Breast epithelium (tissue), 4 donors: ENCODE measurements at regions not wholly inside any gene's neighbourhood (a gene's known extent, or its start where the extent isn't known, plus 50 kb on each side); places are given as distances from the start of the nearest gene placed in this dataset.

Experiments used
- DNase-seq, 2 donors: peaks; one replicate each; pipeline ENCODE4 v3.0.0-alpha.2; 2019; ENCODE audit warnings: low spot score in 2 of 2
- H3K27ac ChIP-seq, 2 donors: fragments of 200-600 bp; sonication (generic) in 1 of 2; one replicate each; pipeline ENCODE4 v1.5.1; 2016 to 2019; ENCODE audit warnings: mild to moderate bottlenecking in 1 of 2
- H3K27me3 ChIP-seq, 2 donors: fragments of 200-600 bp; sonication (generic) in 1 of 2; one replicate each; pipeline versions ENCODE4 v1.5.1 to v1.6.0; 2017 to 2019; ENCODE audit warnings: control low read depth in 1 of 2, mild to moderate bottlenecking in 1 of 2
- H3K36me3 ChIP-seq: fragments of 200-600 bp; one replicate; pipeline ENCODE4 v1.5.1; 2019
- H3K4me1 ChIP-seq, 2 donors: fragments of 200-600 bp; sonication (generic); one replicate each; pipeline ENCODE4 v1.5.1; 2016 to 2019; ENCODE audit warnings: control low read depth in 1 of 2
- H3K4me3 ChIP-seq, 3 donors: fragments of 200-600 bp; sonication (generic); 1 replicate in 2 of 3; 2 replicates in 1 of 3; pipeline ENCODE4 v1.5.1; 2016 to 2019; ENCODE audit warnings: mild to moderate bottlenecking in 3 of 3, moderate library complexity in 2 of 3
- H3K9me3 ChIP-seq, 2 donors: fragments of 200-600 bp; sonication (generic) in 1 of 2; one replicate each; pipeline ENCODE4 v1.5.1; 2016 to 2019; ENCODE audit warnings: control low read depth in 1 of 2
- POLR2A ChIP-seq: fragments of 450-650 bp; IDR thresholded peaks from one replicate; pipeline ENCODE4 v1.6.1; 2016; ENCODE audit warnings: antibody characterized with exemption, mild to moderate bottlenecking, moderate library complexity
- POLR2AphosphoS5 ChIP-seq, 3 donors: sonication (generic); formaldehyde crosslinking; IDR thresholded peaks; one replicate each; pipeline ENCODE4 v1.6.1; 2017; ENCODE audit warnings: antibody characterized with exemption in 3 of 3
- intact Hi-C: fragments of 100-400 bp; cut with DNase I; formaldehyde crosslinking; loops from one replicate; pipeline ENCODE4 v1.15.1; 2023; ENCODE audit warnings: low total_unique reads
- TF ChIP-seq, protein P1 (sequence below), 3 donors: fragments of 450-650 bp; IDR thresholded peaks; one replicate each; pipeline ENCODE4 v1.5.1; 2016 to 2017; ENCODE audit warnings: antibody characterized with exemption in 3 of 3, mild to moderate bottlenecking in 3 of 3, moderate library complexity in 3 of 3

DNA sequence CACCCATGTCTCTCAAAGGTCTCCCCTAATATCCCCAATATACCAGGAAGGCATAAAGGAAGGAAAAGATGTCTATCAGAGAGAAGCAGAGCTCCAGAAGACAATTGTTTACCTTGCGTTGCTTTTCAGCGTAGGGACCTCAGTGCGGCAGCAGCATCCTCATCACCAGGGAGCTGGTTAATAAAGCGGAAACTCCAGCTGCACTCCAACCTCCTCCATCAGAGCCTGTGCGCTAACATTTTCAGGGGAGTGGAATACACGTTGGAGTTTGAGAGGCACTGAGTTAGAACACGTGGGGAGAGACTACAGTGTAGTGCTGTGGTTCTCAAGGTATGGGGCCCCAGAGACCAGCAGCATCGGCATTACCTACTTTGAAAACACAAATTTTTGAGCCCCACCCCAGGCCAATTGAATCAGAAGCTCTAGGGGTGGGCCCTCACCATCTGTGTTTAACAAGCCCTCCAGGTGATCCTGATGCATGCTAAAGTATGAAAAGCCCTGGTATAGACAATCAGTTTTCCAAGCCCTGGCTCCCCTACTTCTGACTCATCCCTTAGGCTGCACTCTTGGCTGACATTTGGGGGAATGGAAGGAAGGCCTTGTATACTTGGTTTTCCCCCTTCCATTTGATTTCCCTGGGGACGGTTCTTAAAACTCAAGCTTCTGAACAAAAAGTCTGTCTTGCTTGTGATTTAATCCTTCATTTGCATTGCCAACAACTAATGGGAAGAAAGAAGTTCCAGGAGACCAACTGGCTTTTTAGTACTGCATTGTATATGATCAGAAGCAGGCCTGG, 419.0 kb upstream of the CCDC196 start:
- intact Hi-C loops = no loop called here
- H3K4me3 ChIP-seq = no peak overlapping the region
- H3K27me3 ChIP-seq = no peaks in the 10 kb centered on the region
- no peaks in the 10 kb centered on the region for H3K4me1 ChIP-seq
- H3K27ac ChIP-seq = no peak overlapping the region
- no peaks in the 10 kb centered on the region for H3K36me3 ChIP-seq
- DNase-seq = no peak
- TF ChIP-seq, protein P1, sequence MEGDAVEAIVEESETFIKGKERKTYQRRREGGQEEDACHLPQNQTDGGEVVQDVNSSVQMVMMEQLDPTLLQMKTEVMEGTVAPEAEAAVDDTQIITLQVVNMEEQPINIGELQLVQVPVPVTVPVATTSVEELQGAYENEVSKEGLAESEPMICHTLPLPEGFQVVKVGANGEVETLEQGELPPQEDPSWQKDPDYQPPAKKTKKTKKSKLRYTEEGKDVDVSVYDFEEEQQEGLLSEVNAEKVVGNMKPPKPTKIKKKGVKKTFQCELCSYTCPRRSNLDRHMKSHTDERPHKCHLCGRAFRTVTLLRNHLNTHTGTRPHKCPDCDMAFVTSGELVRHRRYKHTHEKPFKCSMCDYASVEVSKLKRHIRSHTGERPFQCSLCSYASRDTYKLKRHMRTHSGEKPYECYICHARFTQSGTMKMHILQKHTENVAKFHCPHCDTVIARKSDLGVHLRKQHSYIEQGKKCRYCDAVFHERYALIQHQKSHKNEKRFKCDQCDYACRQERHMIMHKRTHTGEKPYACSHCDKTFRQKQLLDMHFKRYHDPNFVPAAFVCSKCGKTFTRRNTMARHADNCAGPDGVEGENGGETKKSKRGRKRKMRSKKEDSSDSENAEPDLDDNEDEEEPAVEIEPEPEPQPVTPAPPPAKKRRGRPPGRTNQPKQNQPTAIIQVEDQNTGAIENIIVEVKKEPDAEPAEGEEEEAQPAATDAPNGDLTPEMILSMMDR (IDR thresholded peaks at IDR 0.05) = no peak
- no peak for TF ChIP-seq POLR2A
- H3K9me3 ChIP-seq = no peaks in the 10 kb centered on the region

DNA sequence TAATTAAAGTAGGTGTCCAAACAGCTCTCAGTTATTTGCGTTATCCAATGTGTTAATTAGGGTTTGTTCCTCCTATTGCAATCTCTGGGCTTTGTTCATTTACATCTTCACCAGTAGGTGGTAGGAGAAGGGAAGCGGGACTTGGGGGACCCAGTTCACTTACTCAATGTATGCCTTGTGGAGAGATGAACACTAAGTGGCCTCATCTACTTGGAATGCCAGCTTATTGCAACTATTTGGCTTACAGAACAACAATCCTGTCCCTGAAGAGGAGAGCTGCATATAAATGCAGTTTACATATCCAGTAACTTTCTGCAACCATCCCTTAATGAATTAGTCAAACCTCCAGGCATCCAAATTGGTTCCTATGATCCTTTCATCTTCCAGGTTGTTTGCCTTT, 417.1 kb upstream of the CCDC196 start:
- no peaks in the 10 kb centered on the region for H3K27me3 ChIP-seq
- no peaks in the 10 kb centered on the region for H3K4me1 ChIP-seq
- H3K9me3 ChIP-seq = no peaks in the 10 kb centered on the region
- no peaks in the 10 kb centered on the region for H3K36me3 ChIP-seq
- H3K4me3 ChIP-seq = no peak overlapping the region
- no peak for DNase-seq
- intact Hi-C loops = no loop called here
- H3K27ac ChIP-seq = no peak overlapping the region
- TF ChIP-seq POLR2A = no peak
- TF ChIP-seq POLR2AphosphoS5 (IDR thresholded peaks at IDR 0.05) = no peak
- TF ChIP-seq, protein P1 (IDR thresholded peaks at IDR 0.05) = no peak

DNA sequence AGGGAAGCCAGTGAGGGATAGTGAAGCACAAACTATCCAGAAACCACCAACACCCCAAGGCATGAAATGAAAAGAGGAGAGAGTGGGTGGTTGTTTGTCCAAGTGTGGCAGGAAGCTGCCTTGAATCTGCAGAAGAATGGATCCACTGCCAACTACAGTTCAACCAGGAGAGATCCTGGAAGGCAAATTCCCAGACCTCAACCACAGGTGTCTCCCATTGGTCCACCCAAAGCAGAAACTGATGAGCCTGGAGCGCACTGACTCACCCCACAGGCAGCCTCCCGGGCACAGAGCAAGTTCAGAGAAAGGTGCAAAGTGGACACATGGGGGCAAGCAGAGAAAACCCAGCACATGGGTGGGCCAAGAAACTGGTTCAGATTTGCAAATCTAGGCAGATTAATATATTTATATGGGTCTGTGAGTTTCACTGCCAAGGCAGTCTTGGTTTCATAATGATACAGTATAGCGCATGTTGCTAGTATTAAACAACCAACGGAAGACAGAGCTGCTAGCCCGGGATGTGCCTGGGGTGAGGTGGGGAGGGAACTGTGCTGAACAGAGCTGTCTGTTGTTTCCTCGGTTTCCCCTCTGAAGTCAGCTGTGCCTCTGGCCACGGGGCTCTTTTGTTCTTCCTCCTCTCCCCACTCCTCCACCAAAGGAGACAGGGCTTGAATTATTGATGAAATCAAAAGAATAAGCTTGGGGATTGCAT, 416.2 kb upstream of the CCDC196 start:
- DNase-seq = no peak
- intact Hi-C loops = no loop called here

DNA sequence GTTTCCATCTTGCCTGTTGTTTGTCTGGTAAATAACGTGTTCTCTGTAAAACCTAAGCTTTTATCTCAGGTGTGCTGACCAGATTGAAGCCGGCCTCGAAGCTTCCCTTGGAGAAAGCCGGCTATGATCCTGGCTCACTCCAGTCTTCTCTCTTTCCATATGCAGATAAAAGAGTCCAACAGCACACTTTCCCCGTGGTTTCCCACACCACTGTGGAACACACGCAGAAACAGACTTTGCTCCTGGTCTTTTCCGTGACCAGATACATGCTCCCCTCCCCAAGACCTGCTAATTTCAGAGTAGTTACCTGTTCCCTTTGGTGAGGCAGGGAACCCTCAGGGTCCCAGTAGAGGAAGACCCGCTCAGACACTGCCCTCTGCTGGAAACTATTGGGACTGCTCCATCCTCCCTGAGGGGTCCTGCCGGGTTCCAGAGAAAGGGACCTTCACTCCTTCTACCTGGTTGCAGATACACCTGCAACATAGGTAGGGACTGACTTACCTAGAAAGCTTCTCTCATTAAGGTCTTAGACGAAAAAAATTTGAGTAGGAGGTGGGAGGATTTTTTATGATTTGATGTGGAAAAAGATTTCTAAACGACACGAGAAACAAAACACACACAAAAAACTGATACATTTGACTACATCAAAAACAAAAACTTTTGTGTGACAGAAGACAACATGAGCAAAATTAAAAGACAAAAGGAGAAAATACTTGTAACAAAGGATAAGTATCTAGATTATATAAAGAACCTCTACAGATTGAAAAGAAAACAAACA, 415.4 kb upstream of the CCDC196 start:
- Histone ChIP-seq H3K4me1 (no peaks in the 10 kb centered on the region), H3K27ac (no peak overlapping the region), H3K4me3 (no peak overlapping the region), H3K36me3 (no peaks in the 10 kb centered on the region), H3K27me3 (no peaks in the 10 kb centered on the region), H3K9me3 (no peaks in the 10 kb centered on the region)
- TF ChIP-seq, protein P1 (IDR thresholded peaks at IDR 0.05) = peak in 2 of 3 donors; percentile 39 to 47
- TF ChIP-seq POLR2A = no peak
- no peak for DNase-seq
- intact Hi-C loops = no loop called here

More for the DNA sequence above, 416.2 kb upstream of the CCDC196 start:
- Histone ChIP-seq H3K4me1 (no peaks in the 10 kb centered on the region), H3K27me3 (no peaks in the 10 kb centered on the region), H3K9me3 (no peaks in the 10 kb centered on the region), H3K4me3 (peak overlapping the region in 1 of 3 donors; percentile 36), H3K27ac (no peak overlapping the region), H3K36me3 (no peaks in the 10 kb centered on the region)
- TF ChIP-seq POLR2AphosphoS5 (IDR thresholded peaks at IDR 0.05) = no peak
- TF ChIP-seq POLR2A = no peak
- TF ChIP-seq, protein P1 (IDR thresholded peaks at IDR 0.05) = no peak
